PC-9 (cell line): ENCODE measurements at regions not wholly inside any gene's neighbourhood (a gene's known extent, or its start where the extent isn't known, plus 50 kb on each side); places are given as distances from the start of the nearest gene placed in this dataset.

Source experiments
- BruUV-seq: library from RNA; stranded (reverse); fragments of 400-500 nt; replicated peaks from 2 replicates; lab custom pipeline; 2021; lab: Mats Ljungman, UMichigan
- CTCF ChIA-PET: fragments of 300-600 bp; sonication (Branson Sonifier 250); formaldehyde crosslinking; loops from one replicate; lab custom pipeline; 2022; ENCODE audit warnings: antibody characterized with exemption; lab: Charles Lee
- POLR2A ChIA-PET: fragments of 300-600 bp; sonication (Branson Sonifier 250); formaldehyde crosslinking; loops from one replicate; lab custom pipeline; 2022; ENCODE audit warnings: antibody characterized with exemption; ENCODE audit not compliant: unreplicated experiment; lab: Charles Lee
- DNase-seq, 2 experiments: peaks; one replicate each; pipeline versions ENCODE4 v3.0.0 to v3.0.0-alpha.2; 2015 to 2022; ENCODE audit warnings: mixed read lengths in 1 of 2
- H2AFZ ChIP-seq: fragments of 200-600 bp; sonication (generic); 2 replicates; pipeline ENCODE4 v1.8.1; 2017; ENCODE audit warnings: antibody characterized with exemption
- H3F3A ChIP-seq: fragments of 200-600 bp; sonication (generic); 2 replicates; pipeline ENCODE4 v1.8.1; 2017; ENCODE audit warnings: antibody characterized with exemption, mild to moderate bottlenecking, low read depth; ENCODE audit not compliant: insufficient read depth
- H3K27ac ChIP-seq: fragments of 200-600 bp; sonication (generic); 2 replicates; pipeline ENCODE4 v1.6.1; 2016; ENCODE audit warnings: mixed run types
- H3K27me3 ChIP-seq: fragments of 200-600 bp; sonication (generic); 2 replicates; pipeline ENCODE4 v1.6.1; 2016; ENCODE audit warnings: low read depth, mixed run types; ENCODE audit not compliant: insufficient read depth
- H3K36me3 ChIP-seq: fragments of 200-600 bp; sonication (generic); 2 replicates; pipeline ENCODE4 v1.6.1; 2016; ENCODE audit warnings: low read depth, mixed run types
- H3K4me1 ChIP-seq: fragments of 200-600 bp; sonication (generic); replicated peaks from 2 replicates; pipeline ENCODE4 v1.6.1; 2016; ENCODE audit warnings: mixed run types; ENCODE audit not compliant: insufficient read depth
- H3K4me2 ChIP-seq: fragments of 200-600 bp; sonication (generic); 2 replicates; pipeline ENCODE4 v1.6.1; 2017; ENCODE audit warnings: mixed run types
- H3K4me3 ChIP-seq: fragments of 200-600 bp; sonication (generic); 2 replicates; pipeline ENCODE4 v1.6.1; 2016; ENCODE audit warnings: mixed run types
- H3K79me2 ChIP-seq: fragments of 200-600 bp; sonication (generic); 2 replicates; pipeline ENCODE4 v1.6.1; 2017; ENCODE audit warnings: low read depth, mixed run types
- H3K9me2 ChIP-seq: fragments of 200-600 bp; sonication (generic); 2 replicates; pipeline ENCODE4 v1.8.1; 2017; ENCODE audit warnings: mild to moderate bottlenecking; ENCODE audit not compliant: insufficient read depth
- H3K9me3 ChIP-seq: fragments of 200-600 bp; sonication (generic); 2 replicates; pipeline ENCODE4 v1.8.1; 2016; ENCODE audit warnings: low read depth; ENCODE audit not compliant: insufficient read depth
- H4K20me1 ChIP-seq: fragments of 200-600 bp; sonication (generic); 2 replicates; pipeline ENCODE4 v1.8.1; 2017; ENCODE audit not compliant: insufficient read depth
- EZH2 ChIP-seq: fragments of 200-600 bp; sonication (generic); IDR thresholded peaks from 2 replicates; pipeline ENCODE4 v1.8.0; 2017; ENCODE audit warnings: antibody characterized with exemption, low read depth
- intact Hi-C: fragments of 100-400 bp; cut with micrococcal nuclease; formaldehyde crosslinking; loops from one replicate; pipeline ENCODE4 v1.10.0; 2022; ENCODE audit not compliant: unreplicated experiment
- TF ChIP-seq, protein P1 (sequence below): fragments of 200-600 bp; sonication (generic); conservative IDR thresholded peaks from 2 replicates; pipeline ENCODE4 v1.6.1; 2017; ENCODE audit warnings: mixed run types, antibody characterized with exemption, mild to moderate bottlenecking, moderate library complexity

GRCh38 chr11:71181566-71181965 lies 70.8 kb downstream of the SHANK2 start:
- no peaks in the 10 kb centered on the region for H3K27me3 ChIP-seq
- no peak overlapping the region for H2AFZ ChIP-seq
- H4K20me1 ChIP-seq: 0 out of 2 replicates have a peak, but pooled peaks cover 7% of the 10 kb centered on the region
- ChIA-PET CTCF (interaction anchor here (0.7 kb wide), 1 partner anchor 1022 kb away, joined by 3 read pairs; no protein-coding TSS in a partner anchor), POLR2A (no interaction called here)
- TF ChIP-seq, protein P1, sequence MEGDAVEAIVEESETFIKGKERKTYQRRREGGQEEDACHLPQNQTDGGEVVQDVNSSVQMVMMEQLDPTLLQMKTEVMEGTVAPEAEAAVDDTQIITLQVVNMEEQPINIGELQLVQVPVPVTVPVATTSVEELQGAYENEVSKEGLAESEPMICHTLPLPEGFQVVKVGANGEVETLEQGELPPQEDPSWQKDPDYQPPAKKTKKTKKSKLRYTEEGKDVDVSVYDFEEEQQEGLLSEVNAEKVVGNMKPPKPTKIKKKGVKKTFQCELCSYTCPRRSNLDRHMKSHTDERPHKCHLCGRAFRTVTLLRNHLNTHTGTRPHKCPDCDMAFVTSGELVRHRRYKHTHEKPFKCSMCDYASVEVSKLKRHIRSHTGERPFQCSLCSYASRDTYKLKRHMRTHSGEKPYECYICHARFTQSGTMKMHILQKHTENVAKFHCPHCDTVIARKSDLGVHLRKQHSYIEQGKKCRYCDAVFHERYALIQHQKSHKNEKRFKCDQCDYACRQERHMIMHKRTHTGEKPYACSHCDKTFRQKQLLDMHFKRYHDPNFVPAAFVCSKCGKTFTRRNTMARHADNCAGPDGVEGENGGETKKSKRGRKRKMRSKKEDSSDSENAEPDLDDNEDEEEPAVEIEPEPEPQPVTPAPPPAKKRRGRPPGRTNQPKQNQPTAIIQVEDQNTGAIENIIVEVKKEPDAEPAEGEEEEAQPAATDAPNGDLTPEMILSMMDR: no peak
- TF ChIP-seq EZH2: no peak
- no peak overlapping the region for H3K27ac ChIP-seq
- no peak for DNase-seq
- H3K79me2 ChIP-seq: no peaks in the 10 kb centered on the region
- H3K4me1 ChIP-seq: no peaks in the 10 kb centered on the region
- H3F3A ChIP-seq: no peaks in the 10 kb centered on the region
- intact Hi-C loops: no loop called here
- no TSS peak for BruUV-seq
- peaks cover 13% of the 10 kb centered on the region; the same call in 1 of the 2 replicates for H3K9me3 ChIP-seq
- H3K4me3 ChIP-seq: no peak overlapping the region
- no peaks in the 10 kb centered on the region for H3K36me3 ChIP-seq
- H3K4me2 ChIP-seq: no peak overlapping the region
- no peaks in the 10 kb centered on the region for H3K9me2 ChIP-seq

GRCh38 chr11:71180694-71181470 lies 71.5 kb downstream of the SHANK2 start:
- no TSS peak for BruUV-seq
- intact Hi-C loops: no loop called here
- no peaks in the 10 kb centered on the region for H3K9me2 ChIP-seq
- CTCF ChIA-PET: interaction anchor here (0.7 kb wide), 1 partner anchor 1021 kb away, joined by 3 read pairs; no protein-coding TSS in a partner anchor
- 0 out of 2 replicates have a peak, but pooled peaks cover 7% of the 10 kb centered on the region for H4K20me1 ChIP-seq
- H3K79me2 ChIP-seq: no peaks in the 10 kb centered on the region
- no peak overlapping the region for H3K4me2 ChIP-seq
- H3K36me3 ChIP-seq: no peaks in the 10 kb centered on the region
- no peak overlapping the region for H3K4me3 ChIP-seq
- H3F3A ChIP-seq: no peaks in the 10 kb centered on the region
- H3K27me3 ChIP-seq: no peaks in the 10 kb centered on the region
- DNase-seq: no peak
- POLR2A ChIA-PET: no interaction called here
- no peak overlapping the region for H3K27ac ChIP-seq
- no peak for TF ChIP-seq EZH2
- TF ChIP-seq, protein P1: no peak
- H3K9me3 ChIP-seq: peaks cover 16% of the 10 kb centered on the region; the same call in 1 of the 2 replicates
- no peak overlapping the region for H2AFZ ChIP-seq
- H3K4me1 ChIP-seq: no peaks in the 10 kb centered on the region

DNA sequence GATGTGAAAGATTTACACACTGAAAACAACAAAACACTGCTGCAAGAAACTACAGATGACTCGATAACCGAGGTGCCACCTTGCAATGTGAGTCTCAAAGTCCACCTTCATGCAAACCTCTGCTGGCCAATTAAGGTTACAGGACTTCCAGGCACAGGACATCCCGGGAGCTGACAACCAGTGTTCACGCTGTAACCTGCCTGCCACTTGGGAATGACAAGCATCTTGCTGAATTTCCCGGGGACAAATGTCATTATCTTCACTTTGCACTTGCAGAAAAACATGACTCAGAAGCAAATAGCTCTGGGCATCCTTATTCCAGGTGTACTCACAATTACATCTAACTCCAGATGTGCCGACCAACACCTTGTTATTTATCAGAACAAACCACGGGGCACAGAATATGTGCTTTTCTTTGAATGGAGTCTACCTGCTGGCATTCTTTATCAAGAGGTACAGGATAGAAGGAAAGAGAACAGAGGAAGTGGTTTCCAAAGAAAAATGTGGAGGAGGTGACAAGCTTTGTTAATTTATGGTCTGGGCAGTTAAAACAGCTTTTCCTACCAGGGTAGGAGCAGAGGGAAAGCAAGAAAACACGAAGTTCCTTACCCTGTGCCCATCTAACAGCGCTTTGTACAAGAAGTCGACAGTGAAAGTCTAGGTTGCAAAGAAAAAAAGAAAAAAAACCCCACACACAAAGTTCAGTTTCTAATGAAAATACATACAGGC lies 72.3 kb downstream of the SHANK2 start:
- Histone ChIP-seq H3K4me2 (no peak overlapping the region), H3K4me3 (no peak overlapping the region), H3K36me3 (no peaks in the 10 kb centered on the region), H3F3A (no peaks in the 10 kb centered on the region), H2AFZ (no peak overlapping the region), H4K20me1 (0 out of 2 replicates have a peak, but pooled peaks cover 7% of the 10 kb centered on the region), H3K27ac (no peak overlapping the region), H3K27me3 (no peaks in the 10 kb centered on the region), H3K9me2 (no peaks in the 10 kb centered on the region), H3K4me1 (no peaks in the 10 kb centered on the region), H3K9me3 (peaks cover 16% of the 10 kb centered on the region; the same call in 1 of the 2 replicates), H3K79me2 (no peaks in the 10 kb centered on the region)
- intact Hi-C loops: no loop called here
- CTCF ChIA-PET: no interaction called here
- POLR2A ChIA-PET: no interaction called here
- no TSS peak for BruUV-seq
- no peak for TF ChIP-seq EZH2
- TF ChIP-seq, protein P1: no peak
- no peak for DNase-seq
